Stimulated activated naive CD4-positive, alpha-beta T cell treated with Interleukin-2 at 50 U/mL for 16 hours (primary cell): ENCODE measurements at regions not wholly inside any gene's neighbourhood (a gene's known extent, or its start where the extent isn't known, plus 50 kb on each side); places are given as distances from the start of the nearest gene placed in this dataset.
"Not testable (repeated sequence)": the region's sequence is repeated elsewhere in the genome, so short reads cannot be mapped to it uniquely, and the experiment has no call there.

Experiments
- DNase-seq: peaks from one replicate; lab custom pipeline; 2025; lab: John Stamatoyannopoulos, UW

DNA sequence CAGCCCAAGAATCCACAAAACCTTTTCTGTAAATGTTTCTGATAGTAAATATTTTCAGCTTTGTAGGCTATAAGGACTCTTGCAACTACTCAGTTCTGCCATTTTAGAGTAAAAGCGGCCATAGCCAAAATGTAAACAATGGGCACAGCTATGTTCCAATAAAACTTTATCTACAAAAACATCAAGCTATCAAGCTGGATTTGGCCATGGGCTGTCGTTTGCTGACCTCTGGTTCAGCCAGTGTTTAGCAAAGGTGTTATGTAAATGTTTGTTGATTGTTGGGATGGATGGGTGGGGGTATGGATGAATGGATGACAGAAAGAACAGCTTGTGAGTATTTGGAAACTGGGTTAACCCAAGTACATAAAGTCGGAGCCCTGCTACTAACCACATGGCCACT lies 111.1 kb upstream of the VRK1 start:
- DNase-seq: no peak

DNA sequence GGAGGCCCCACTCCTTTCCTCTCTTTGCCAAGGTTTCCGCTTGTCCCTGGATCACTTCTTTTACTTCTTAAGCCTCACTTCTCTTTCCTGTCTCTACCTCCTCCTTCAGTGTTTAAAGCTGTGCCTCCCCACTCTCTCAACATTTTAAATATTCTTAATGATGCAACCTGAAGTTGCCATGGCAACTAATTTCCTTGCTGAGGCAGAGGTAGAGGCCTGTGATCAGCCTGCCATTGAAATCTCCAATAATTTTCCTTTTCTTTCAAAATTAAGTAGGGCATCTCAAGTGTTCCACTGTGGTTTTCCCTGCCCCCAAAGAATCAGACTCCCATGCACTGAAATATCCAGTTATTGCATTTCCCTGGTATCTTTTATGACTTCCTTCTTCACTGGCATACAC lies 108.6 kb upstream of the VRK1 start:
- DNase-seq: no peak

DNA sequence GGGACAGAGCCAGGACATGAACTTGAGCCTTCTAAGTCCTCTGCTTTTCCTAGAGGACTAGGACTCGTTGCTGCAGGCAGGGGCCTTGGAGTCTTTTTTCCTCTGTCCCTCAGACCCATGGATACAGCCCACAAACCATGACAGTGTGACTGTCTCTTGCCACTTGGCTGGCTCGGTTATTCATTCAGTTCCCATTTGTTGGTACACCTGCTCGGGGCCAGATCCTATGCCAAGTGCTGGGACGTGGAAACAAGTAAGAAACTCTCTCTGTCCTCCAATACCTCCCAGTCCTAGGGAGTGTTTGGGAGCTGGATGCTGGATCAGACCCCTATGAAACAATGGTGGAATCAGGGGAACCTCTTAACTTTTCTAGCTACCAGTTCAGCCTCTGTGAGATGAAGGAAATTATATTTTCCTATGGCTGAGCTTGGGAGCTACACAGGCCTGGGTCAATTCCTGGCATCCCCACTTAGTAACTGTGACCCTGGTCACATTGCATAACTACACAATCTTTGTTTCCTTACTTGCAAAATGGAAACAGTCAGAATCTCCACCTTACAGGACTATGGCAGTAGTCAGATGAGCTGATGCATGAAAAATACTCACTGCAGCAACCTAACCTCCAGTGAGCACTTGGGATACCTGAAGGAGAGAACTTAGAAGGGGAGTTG lies 106.3 kb upstream of the VRK1 start:
- no peak for DNase-seq

DNA sequence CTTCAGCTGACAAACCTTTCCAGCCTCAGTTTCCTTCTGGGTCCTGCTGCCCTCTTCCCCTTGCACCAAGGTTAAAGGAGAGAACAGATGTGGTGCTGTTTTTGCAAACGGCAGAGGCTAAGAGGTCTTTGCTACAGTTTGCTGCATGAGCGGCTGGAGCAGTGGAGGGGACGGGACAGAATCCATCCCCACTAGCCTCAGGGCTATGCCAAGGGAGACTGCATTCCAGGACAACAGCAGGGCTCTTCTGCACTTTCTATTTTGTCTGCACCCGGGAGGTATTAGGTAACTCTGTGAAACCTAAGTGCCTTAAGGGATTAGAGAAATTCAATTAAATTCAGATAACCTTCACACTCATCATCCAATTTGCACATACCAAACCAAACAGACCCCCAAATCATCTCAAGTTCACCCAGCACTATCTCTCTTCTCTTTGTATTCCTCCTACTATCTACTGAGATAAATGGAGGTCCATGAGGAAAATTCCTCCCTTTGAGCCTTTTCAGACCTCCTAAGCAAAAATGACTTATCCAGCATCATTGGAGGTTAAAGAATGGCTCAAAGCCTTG lies 103.8 kb upstream of the VRK1 start:
- DNase-seq: no peak

DNA sequence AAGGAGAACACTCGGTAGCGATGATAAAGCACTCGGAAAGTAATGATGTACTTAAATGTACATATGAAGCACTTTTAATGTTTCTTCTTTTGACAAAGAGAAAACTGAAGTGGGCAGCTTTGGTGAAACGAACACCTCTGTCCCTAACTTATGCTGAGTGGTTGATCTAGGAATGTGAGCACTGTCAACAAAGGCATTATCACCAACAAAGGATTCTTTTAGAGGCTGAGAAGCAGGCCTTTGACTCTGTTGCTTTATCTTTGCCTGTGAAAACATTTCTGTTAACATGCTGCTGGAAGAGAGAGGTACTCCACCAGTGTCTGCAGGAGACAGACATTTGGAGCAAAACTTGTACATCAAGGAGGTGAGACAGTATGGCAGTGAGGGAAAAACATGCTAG lies 103.2 kb upstream of the VRK1 start:
- no peak for DNase-seq

DNA sequence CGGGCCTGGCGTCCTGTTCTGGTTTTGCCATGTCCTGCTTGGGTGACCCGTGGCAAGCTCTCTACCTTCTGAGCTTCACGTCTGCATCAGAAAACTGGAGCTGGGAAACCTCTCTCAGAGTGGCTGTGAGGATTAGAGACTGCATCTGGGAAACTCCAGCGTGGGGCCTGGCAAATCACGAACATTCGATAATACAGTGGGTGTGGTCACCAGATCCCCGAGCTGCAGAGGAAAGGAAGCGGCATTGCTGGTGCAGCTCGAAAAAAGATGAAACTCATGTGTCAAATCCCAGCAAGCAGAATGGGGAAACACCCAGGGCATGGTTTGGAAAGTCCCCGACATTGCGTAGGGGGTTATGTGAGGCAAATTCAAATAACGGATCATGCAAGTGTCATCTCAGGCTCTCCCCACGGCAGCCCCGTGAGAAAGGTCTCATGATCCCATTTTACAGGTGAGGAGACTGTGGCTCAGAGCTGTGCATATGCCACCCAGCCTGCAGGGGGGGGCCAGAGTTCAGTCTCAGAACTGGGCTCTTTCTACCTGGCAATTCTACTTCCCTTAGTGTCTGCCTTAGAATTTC lies 98.1 kb upstream of the VRK1 start:
- no peak for DNase-seq

DNA sequence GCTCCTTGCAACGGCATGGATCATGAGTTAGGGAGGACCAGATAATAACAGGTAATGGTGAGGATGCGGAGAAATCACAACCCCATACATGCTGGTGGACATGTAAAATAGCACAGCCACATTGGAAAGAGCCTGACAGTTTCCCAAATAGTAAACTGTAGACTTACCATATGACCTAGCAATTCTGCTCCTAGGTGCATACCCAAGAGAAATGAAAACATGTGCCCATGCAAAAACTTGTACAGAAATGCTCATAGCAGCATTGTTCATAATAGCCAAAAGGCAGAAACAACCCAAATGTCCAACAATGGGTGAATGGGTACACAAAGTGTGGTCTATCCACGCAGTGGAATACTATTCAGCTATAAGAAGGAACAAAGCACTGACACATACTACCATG lies 97.5 kb upstream of the VRK1 start:
- no peak for DNase-seq

DNA sequence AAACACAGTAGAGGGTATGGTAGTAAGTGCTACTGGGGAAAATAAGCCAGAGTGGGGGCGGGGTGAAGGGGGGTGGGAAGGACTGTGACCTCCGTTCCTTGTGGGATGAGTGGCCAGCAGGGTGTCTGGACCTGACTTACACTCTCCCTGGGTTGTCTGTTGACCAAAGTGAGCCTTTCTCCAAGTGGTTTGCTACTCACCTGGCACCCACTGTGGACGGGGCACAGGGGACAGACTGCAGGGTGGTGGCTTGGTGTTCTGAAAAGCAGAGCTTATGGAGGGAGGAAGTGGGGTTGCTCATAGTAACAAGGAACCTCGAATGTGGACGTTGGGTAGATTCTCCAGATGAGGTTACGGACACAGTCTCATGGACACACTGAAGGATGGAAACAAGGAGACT lies 94.4 kb upstream of the VRK1 start:
- DNase-seq: no peak

DNA sequence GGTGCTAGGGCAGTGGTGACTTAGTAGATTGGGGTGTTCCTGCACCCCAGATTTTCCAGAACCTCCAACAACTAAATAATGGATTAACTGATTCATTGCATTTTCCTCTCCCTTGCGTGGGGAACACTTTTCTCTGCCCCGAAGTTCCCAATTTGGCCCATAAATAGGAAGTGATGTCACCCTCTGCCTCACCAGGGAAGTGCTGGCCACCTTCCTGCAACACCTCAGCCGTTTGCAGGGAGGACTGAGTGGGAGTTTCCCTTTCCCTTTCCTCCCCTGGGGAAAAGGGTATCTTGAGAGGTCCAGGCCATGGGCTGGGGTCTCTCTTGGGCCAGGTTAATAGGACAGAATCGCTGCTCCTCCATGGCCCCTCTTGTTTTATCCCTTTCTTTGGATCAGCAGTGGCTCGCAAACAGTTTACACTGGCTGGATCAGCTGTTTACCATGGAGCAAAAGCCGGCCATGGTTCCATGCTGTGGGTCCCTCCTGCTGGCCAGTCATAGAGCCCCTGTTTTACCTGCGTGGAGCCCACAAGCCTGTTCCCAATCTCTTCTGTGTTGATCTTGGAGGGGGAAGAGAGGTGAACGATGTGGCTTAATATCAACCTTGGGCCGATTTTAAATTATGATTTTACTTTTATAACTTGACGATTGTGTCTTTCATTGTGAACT lies 91.6 kb upstream of the VRK1 start:
- DNase-seq: no peak

DNA sequence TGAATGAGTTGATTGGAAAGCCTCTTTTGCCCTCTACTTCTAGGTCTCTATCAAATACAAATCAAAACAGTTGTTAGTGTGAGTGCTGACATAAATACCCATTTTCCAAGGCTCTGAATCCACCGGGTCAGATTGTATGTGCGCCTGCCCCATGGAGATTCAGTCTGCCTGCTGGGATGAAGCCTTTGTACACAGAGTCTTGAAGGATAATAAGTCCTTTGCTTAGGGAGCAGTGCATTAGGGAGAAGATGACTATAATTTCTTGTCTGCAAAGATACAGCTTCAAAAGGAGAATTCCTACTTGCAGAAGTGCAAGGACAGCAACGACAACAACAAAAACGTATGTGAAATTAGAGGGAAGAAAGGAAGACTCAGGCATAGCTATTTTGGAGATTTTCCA lies 90.3 kb upstream of the VRK1 start:
- no peak for DNase-seq

DNA sequence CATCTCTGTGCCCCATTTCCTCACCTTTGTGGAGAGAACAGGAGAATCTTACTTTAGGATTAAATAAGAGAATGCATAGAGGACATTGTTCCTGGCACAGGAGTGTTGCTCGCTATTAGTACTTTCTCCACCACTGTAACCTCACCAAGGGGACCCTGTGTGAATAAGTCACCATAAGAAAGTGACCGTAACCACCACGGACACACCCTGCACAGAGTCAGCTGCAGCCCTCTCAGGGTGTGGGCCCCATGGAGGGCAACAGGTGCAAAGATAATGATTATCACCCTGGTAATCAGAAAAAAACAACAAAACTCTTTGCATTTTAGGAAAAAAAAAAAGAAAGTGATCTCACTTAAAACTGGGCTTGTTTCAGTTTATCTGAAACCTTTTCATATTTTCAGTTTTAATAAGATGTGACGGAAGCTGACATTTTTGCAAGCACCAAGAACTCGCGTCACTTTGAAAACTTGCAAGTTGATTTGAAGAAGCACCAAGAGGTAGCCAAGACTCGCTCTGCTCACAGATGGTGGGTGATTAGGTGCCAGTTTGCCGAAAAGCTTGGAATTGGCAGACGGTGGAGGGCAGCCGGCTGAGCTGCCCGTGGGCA lies 87.0 kb upstream of the VRK1 start:
- DNase-seq: no peak

DNA sequence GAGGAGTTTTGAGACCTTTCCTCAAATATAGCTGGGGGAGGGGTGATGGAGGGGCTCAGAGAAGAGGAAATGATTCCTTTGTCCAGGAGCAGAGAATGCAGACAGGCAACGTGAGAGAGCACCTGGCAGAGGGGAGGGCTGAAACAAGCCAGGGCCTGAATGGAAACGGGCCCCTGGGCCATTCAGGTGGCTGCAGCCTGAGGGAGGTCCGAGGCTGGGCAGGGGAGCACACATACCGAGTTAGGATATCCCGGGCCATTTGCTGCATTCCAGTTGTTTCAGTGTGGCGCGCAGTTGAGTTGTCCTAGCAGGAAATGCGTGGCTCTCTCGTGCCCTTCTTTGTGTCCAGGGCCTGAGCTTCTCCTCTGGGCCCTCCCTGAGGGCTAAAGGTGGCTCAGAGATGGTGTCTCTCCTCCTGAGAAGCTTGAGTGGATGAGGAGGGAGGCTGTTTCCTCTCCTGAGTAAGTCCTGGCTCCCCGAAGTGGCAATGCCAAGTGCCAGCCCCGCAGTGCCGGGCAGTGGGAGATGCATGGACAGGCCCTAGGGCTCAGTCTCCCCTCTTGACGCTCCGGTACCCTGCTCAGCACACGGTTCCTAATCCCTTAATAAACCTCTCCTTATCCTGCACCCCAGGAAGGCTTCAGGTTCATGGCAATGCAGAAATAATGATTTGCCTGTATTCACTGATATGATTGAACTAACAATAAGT lies 85.5 kb upstream of the VRK1 start:
- DNase-seq: no peak

DNA sequence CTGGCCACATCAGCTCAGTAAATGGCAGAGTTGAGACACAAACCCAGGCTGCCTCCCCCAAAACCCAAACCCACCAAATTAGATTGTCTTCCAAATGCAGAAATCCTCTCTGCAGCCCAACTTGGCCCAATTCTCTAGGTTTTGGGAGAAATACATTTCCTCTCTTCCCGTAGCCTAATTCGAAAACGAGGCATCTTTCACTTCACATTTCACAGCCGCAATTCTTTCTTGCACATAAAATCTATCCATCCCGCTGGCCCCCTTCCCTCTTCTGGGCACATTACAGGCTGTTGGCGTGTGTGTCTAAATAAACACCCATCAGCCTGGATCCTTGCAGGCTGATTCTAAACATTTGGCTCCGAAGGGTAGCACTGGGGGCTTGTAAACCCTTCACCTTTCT lies 83.8 kb upstream of the VRK1 start:
- no peak for DNase-seq

DNA sequence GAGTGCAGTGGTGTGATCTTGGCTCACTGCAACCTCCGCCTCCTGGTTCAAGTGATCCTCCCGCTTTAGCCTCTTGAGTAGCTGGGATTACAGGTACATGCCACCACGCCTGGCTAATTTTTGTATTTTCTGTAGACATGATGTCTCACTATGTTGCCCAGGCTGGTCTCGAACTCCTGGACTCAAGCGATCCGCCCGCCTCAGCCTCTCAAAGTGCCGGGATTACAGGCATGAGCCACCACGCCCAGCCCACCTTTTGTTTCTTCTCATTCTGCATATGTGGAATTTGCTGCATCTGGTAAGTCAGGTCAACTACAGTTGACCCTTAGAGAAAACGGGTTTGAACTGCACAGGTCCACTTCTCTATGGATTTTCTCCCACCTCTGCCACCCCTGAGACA lies 82.6 kb upstream of the VRK1 start:
- not testable (repeated sequence) for DNase-seq

DNA sequence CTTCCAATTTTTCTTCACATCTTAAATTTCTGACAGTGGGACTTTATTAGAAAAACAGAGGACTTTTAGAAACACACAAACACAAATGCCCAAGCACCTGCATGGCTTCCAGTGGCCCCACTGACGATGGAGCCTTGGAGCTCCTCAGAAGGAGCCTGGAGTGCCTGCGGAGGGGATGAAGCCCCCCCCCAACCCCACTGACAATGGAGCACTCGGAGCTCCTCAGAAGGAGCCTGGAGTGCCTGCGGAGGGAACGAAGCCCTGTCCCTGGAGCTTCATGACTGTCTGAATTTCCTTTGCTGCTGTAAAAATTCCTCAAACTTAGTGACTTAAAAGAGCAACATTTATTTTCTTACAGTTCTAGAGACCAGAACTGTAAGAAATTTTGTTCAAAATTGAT lies 80.1 kb upstream of the VRK1 start:
- no peak for DNase-seq

DNA sequence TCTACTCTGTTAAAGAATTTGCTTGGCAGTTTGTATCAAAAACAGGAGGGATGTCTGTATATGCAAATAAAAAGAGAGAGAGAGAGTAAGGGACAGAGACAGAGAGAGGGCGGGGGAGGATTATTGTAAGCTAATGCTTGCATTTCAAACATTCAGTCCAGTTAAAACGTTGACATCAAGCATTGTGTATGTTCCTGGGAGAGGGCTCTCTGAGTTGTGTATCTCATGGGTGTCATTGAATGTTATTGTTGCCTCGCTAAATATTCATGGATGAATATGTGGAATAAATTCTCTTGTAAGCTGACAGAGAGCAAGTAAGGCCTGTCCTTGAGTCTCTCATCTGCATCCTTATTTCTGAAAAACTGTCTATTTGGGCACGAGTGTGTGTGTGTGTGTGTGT lies 78.8 kb upstream of the VRK1 start:
- no peak for DNase-seq

DNA sequence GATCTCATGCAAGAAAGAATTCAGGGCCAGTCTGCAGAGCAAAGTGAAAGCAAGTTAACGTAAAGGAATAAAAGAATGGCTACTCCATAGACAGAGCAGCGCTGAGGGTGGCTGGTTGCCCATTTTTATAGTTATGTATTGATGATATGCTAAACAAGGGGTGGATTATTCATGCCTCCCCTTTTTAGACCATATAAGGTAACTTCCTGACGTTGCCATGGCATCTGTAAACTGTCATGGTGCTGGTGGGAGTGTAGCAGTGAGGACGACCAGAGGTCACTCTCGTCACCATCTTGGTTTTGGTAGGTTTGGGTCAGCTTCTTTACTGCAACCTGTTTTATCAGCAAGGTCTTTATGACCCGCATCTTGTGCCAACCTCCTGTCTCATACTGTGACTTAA lies 76.5 kb upstream of the VRK1 start:
- not testable (repeated sequence) for DNase-seq

DNA sequence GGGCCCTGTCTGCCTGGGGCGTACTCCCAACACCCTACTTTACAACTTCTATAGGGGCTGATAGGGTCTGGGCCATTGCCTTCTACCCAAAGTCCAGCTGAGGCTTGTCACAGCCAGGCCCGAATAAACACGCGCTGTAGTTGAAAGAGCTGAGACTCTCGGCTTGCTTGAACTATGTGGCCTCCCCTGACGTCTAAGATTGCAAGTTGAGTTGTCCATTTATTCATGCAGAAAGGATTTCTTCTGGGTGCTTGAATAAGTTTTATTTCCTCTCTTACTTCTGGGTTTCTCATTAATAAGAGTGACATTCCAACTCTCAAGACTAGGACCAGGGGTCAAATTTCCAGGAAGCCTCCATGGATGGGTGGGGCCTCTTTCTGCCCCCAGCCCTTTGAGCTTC lies 74.4 kb upstream of the VRK1 start:
- DNase-seq: no peak

DNA sequence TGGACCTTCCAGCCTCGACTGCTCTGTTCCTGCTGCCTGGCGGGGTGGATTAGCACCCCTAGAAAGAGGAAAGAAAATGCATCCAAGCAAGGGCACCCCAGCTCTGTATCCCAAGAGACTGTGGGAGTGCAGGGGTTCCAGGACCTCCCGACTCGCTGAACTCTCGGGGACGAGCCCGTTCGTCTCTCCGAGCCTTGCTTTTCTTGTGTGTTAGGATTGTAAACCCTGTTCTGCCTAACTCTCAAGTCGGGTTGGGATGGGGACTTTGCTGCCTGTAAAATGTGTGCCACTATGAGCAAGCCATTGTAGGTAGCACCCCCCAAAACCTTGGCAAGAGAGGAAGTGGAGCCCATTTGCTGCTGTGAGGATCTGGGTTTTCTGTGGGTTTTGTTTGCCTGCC lies 73.2 kb upstream of the VRK1 start:
- no peak for DNase-seq

DNA sequence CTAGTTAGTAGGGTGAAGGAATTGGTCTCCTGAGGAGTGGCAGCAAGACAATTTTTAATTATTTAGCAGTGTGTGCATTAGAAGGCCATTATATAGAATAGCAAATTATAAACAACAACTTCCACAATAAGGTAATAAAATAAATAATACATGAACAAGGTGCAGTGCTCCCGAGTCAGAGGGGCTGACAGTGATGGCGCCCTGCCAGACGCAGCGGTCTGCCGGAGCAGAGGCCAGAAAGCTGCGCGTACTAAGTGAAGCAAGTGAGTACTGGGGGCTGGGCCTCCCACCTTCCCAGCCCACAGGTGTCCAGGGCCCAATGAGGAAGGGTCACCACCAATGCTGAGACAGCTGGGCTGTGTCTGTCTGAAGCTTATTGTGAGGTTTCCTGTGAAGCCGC lies 72.0 kb upstream of the VRK1 start:
- DNase-seq: no peak

DNA sequence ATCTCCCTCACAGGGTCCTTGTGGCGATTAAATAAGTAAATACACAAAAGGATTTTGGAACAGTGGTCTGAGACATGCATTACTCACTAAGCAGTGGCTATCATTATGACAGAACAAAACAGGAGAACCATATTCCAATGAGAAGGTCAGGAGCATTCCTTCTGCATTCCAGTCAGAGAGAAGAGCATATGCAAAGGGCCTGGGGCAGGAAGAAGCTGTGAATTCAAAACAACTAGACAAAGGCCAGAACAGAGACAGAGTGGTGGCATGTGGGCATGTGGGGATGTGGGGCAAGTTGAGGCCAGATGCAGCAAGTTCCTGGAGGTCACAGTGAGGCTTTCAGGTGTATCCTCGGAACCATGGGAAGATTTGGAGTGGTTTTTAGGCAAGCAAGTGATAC lies 70.1 kb upstream of the VRK1 start:
- DNase-seq: no peak

DNA sequence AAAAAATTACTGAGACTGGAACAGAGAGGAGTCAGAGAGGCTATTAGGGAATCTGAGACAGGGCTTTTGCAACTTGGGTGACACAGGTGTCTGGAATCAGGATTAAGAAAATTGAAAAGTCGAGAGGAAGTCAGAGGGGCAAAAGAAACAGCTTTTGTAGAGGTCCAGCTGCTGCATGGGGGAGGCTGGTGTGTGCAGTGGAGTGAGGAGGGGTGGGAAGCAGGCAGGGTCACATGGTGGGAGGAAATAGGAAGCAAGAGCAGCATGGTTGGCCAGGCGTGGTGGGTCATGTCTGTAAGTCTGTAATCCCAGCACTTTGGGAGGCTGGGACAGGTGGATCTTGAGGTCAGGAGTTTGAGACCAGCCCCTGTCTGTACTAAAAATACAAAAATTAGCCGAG lies 69.7 kb upstream of the VRK1 start:
- DNase-seq: no peak
